Loucy (cell line): ENCODE measurements at regions not wholly inside any gene's neighbourhood (a gene's known extent, or its start where the extent isn't known, plus 50 kb on each side); places are given as distances from the start of the nearest gene placed in this dataset.

Source experiments
- CTCF ChIP-seq: fragments of 200-600 bp; sonication (generic); conservative IDR thresholded peaks from 2 replicates; pipeline ENCODE4 v1.5.1; 2014; ENCODE audit warnings: mild to moderate bottlenecking, antibody characterized with exemption, low read length
- EZH2phosphoT487 ChIP-seq: fragments of 200-600 bp; IDR thresholded peaks from 2 replicates; pipeline ENCODE4 v1.6.1; 2018; ENCODE audit warnings: antibody characterized with exemption, mild to moderate bottlenecking, moderate library complexity, borderline replicate concordance

GRCh38 chr2:22056621-22057132 is 932.9 kb downstream of the TDRD15 start:
- TF ChIP-seq CTCF (no peak), EZH2phosphoT487 (no peak)
